SH-SY5Y (cell line): ENCODE measurements at regions not wholly inside any gene's neighbourhood (a gene's known extent, or its start where the extent isn't known, plus 50 kb on each side); places are given as distances from the start of the nearest gene placed in this dataset.

Source experiments
- GATA2 ChIP-seq: IDR thresholded peaks from 2 replicates; pipeline ENCODE4 v1.6.1; 2011; ENCODE audit warnings: mild to moderate bottlenecking, low read depth, low read length
- GATA3 ChIP-seq: IDR thresholded peaks from 2 replicates; pipeline ENCODE4 v1.6.1; 2011; ENCODE audit warnings: low read depth, mild to moderate bottlenecking, low read length, moderate library complexity

- TF ChIP-seq GATA2, result no peak
- TF ChIP-seq GATA3, result no peak
These were observed 245.4 kb upstream of the CBLB start for GRCh38 chr3:106114220-106114619.
